DOHH2 (cell line): ENCODE measurements at regions not wholly inside any gene's neighbourhood (a gene's known extent, or its start where the extent isn't known, plus 50 kb on each side); places are given as distances from the start of the nearest gene placed in this dataset.

Source experiments
- CTCF ChIP-seq: fragments of 200-600 bp; sonication (generic); IDR thresholded peaks from one replicate; pipeline ENCODE4 v1.5.1; 2014; ENCODE audit warnings: antibody characterized with exemption, mild to moderate bottlenecking, low read depth, low read length; ENCODE audit not compliant: poor library complexity, severe bottlenecking
- EZH2phosphoT487 ChIP-seq: fragments of 200-600 bp; sonication (generic); IDR thresholded peaks from 2 replicates; pipeline ENCODE4 v1.6.1; 2017; ENCODE audit warnings: borderline replicate concordance, mild to moderate bottlenecking, antibody characterized with exemption, low read length, moderate library complexity, mixed read lengths

- TF ChIP-seq CTCF (no peak), EZH2phosphoT487 (no peak)
These were observed 489.8 kb upstream of the AMOT start for GRCh38 chrX:113330416-113330815.
